Posterior vena cava (tissue), 2 donors: ENCODE measurements at regions not wholly inside any gene's neighbourhood (a gene's known extent, or its start where the extent isn't known, plus 50 kb on each side); places are given as distances from the start of the nearest gene placed in this dataset.
"Not testable (repeated sequence)": the region's sequence is repeated elsewhere in the genome, so short reads cannot be mapped to it uniquely, and the experiment has no call there.

Source experiments
- DNase-seq: peaks from one replicate; pipeline ENCODE4 v3.0.0-alpha.2; 2020; ENCODE audit warnings: low spot score
- intact Hi-C, 2 donors: fragments of 100-400 bp; cut with DNase I; formaldehyde crosslinking; loops; one replicate each; pipeline versions ENCODE4 v1.14.1 to v1.14.2; 2022 to 2023
- donor health status: DM: yes; HTN: yes; CAD: no.
- donor health status: DM: yes; HTN: yes; CAD: no.

DNA sequence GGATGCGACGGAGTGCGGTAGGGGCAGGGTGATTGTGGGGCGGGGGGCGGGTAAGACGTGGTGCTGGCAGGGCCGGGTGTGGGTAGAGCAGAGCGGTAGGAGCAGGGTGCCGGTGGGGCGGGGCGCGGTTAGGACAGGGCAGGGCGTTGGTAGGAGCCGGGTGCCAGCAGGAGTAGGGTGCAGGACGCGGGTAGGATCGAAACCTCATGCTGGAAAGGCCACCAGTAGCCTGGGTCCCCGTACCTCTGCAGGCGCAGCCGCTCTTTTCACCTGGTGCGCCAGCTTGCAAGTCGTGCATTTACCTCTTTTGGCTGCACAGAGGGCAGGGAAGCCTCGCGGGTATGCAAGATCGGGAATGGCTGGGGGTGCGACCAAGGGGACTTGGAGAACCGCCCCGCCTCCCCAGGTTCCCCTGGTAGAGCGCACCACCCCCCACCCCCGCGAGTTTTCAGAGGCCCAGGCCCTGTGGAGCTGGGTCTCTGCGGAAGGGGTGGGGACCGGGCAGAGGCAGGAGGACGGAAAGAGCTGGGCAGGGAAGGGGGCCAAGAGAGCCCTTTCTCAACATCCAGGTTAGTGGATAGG, 104.8 kb upstream of the SIMC1 start:
- intact Hi-C loops: no loop called here
- DNase-seq: no peak

DNA sequence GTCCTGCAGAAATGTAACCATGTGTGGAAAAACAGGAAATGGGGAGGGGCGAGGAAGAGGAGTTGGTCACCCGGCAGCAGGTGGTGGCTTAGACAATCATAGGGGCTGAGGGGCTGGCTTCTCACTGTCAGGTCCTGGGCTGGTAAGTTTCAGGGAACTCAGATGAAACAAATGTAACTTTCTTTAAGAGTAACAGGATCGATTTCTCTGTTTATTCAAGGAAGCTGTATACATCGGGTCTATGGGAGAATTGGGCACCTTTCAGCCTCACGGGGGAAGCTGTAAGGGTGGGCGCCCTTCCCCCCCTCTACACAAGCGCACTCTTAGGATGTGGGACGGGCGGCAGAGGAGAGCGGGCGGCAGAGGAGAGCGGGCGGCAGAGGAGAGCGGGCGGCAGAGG, 104.3 kb upstream of the SIMC1 start:
- intact Hi-C loops: no loop called here
- DNase-seq: no peak

DNA sequence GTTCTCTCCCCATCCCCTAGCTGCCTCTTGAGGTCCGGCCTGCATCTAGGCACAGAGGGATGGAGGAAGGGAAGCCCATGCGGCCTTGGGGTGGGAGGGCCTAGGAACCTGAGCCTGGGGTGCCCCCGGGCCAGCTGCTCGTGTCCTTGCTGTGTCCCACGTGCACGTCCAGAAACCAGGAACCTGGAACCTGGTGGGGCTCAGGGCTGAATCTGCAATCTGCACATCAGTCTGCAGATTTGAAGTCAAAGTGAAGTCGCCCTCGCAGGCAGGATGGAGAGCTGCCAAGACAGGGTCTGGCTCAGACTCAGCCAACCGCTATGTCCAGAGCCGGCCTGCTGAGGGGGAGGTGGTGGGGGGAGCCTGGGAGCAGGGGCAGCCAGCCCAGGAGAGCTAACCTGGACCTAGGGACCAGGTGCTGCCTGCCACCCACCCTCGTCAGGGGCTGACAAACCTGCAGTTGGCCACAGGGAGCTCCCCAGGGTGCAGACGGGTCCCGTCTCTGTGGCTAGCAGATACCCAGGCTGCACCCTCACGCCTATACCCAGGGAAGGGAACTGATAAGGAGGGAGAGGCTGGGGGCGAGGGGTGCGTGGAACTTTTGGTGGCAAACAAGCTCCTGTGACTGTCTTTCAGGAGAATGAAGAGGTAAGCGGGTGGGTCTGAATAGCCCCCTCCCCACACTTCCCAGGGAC, 103.5 kb upstream of the SIMC1 start:
- intact Hi-C loops: no loop called here
- DNase-seq: no peak

DNA sequence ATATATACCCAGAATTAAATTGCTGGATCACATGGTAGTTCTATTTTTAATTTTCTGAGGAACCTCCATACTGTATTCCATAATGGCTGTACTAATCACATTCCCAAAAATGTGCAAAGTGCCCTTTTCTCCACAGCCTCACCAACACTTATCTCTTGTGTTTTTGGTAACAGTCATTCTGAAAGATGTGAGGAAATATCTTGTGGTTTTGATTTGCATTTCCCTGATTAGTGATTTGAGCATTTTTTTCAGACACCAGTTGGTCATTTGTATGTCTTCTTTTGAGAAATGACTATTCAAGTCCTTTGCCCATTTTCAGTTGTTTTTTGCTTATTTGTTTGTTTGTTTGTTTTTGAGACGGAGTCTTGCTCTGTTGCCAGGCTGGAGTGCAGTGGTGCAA, 98.1 kb upstream of the SIMC1 start:
- DNase-seq, intact Hi-C loops: not testable (repeated sequence)

DNA sequence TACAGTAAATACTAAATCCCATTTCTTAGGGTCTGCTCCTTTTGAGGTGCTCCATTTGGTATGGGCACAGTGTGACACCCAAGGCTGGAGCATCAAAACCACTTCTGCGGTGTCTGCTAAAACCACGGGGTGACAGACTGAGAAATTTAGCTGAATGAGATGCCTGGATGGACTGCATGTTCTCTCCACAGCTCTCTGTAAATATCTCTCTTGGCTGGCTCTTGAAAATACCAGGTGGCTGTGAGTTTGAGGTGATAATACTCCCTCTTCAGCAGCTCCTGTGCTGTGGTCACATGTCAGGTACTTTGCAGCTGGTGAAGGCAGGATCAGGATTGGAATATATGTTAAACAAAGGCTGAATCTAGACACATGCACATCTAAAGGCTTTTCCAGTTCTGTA, 93.7 kb upstream of the SIMC1 start:
- intact Hi-C loops: no loop called here
- DNase-seq: no peak

DNA sequence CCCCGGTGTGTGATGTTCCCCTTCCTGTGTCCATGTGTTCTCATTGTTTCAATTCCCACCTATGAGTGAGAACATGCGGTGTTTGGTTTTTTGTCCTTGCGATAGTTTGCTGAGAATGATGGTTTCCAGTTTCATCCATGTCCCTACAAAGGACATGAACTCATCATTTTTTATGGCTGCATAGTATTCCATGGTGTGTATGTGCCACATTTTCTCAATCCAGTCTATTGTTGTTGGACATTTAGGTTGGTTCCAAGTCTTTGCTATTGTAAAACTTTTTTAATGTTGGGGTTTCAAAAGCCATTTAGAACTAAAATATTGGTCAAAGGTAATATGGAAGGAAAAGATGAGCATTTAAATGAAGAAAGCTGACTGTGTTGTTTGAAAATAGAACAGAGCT, 88.3 kb upstream of the SIMC1 start:
- intact Hi-C loops: loop anchor here in 1 of 2 donors (5.0 kb wide), 1 partner anchor 1738 kb away; no protein-coding TSS in a partner anchor

DNA sequence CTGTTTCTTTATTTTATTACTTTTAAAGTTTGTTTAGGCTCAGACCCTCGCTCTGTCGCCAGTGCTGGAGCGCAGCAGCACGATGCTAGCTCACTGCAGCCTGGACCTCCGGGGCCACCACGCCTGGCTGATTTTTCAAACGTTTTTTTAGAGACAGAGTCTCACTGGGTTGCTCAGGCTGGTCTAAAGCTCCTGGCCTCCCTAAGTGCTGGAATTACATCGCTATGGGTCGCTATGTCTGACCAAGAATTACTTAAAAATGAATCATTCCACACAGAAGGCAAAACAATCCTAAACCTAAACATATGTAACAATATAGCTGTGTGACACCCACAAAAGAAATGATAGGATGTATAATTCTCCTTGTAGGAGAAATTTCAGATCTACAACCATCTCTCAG, 86.9 kb upstream of the SIMC1 start:
- no peak for DNase-seq
- intact Hi-C loops: loop anchor here in 1 of 2 donors (1.0 to 5.0 kb wide), 2 partner anchors 28 to 1739 kb away; no protein-coding TSS in a partner anchor

More for the DNA sequence above, 88.3 kb upstream of the SIMC1 start:
- DNase-seq: not testable (repeated sequence)

DNA sequence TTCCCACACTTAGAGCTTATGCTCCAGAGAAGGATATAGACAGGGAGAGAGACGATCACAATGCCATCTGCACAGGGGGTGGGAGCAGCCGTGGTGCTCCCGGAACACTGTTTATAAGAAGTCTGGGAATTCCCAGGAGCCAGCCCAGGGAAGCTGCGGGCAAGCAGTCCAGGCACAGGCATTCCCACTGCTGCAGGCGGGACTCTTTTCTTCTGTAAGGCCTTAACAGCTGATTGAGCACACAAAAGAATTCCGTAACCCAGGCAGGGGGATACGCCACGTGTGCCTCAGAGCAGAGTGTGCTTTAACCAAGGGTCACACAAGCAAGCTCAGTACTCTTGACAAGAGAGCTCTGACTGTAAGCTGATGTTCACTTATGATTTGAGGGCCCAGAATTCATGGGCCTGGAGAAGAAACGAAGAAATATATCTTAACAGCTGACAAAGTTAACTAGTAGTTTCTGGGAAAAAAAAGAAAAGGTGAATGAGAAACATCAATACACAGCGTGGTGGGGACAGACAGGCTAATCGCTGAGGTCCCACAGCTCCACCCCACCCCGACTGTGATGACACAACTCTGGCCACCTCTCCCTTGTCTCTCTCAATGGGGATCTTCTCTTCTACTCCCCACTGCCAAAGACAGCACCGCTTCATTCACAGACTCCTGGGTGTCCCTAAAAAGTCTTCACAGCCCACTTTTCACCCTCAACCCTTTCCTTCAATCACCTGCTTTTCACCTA, 85.9 kb upstream of the SIMC1 start:
- no peak for DNase-seq
- intact Hi-C loops: loop anchor here in 1 of 2 donors (5.0 kb wide), 1 partner anchor 1740 kb away; no protein-coding TSS in a partner anchor

DNA sequence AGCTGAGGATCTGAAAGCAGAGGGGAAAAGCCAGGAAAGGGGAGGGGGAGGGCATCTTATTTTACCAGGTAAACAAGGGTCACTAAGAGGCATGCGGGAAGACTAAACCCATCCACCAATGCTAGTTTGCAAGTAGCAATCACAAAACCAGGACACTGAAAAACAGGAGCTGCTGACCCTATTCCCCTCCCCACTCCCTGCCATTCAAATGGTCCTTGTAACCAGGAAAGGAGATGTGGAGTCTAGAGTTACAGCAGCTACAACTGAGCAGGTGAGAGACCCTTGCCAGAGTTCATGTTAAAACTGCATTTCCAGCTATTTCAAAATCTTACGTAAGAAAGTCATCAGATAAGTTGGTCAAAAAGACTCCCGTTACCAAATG, 85.3 kb upstream of the SIMC1 start:
- no peak for DNase-seq
- intact Hi-C loops: loop anchor here in 1 of 2 donors (5.0 kb wide), 1 partner anchor 1741 kb away; no protein-coding TSS in a partner anchor

DNA sequence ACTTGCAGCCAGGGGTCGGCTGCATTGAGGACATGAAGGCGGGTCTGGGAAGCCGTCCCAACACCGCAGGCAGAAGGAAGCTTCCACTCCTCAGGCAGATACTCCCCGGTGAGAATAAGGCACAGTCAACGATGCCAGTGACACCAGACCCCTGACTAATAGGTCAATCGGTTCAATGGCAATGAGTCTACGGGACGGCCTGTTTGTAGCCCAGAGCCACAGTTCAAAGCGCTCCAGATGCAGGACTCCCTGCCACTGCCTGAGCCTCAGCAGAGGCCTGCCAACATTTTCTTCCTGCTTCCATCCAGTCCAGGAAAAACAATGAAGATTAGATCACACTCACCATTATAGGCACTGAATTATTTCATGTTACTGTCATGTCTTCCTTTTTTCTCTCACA, 84.5 kb upstream of the SIMC1 start:
- intact Hi-C loops: loop anchor here in 1 of 2 donors (5.0 kb wide), 1 partner anchor 1741 kb away; no protein-coding TSS in a partner anchor
- no peak for DNase-seq

DNA sequence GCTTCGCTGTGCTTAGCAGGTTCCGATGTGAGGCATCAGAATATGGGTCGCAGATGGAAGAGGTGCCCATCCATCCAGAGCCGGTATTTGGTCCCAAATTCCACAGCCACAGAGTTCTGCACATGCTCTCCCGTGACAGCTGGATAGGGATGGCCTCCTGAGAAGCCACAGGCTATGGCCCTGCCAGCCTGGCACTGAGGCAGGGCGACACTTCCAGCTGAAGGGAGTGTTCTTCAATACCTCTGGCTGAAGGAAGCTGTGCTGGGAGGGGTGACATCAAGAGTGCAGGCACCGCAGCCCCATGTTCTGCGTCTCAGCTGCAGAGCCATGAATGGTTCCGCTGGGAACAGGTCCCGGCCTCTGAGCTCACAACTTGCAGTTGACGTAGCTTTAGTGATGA, 83.4 kb upstream of the SIMC1 start:
- intact Hi-C loops: loop anchor here in 1 of 2 donors (5.0 kb wide), 1 partner anchor 1743 kb away; no protein-coding TSS in a partner anchor

DNA sequence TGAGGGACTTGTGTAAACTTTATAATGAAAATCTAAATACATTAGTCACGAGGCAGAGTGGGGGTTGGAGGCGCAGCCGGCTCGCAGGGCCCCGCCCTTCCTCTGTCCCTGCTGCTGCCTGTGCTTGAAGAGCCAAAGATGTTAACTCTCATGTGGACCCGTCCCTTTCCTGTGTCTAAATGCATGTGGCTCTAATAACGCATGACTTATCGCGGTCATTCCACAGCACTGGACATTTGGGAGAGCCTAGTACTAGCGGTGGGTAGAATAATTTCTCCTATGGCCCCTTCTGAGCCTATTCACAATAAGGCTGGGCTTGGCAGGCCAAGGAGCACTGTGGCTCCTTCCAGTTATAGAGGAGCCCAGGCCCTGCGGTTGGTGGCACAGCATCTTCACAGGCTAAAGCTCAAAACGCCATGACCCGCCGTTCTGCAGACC, 82.3 kb upstream of the SIMC1 start:
- intact Hi-C loops: no loop called here
- no peak for DNase-seq

More for the DNA sequence above, 83.4 kb upstream of the SIMC1 start:
- no peak for DNase-seq

DNA sequence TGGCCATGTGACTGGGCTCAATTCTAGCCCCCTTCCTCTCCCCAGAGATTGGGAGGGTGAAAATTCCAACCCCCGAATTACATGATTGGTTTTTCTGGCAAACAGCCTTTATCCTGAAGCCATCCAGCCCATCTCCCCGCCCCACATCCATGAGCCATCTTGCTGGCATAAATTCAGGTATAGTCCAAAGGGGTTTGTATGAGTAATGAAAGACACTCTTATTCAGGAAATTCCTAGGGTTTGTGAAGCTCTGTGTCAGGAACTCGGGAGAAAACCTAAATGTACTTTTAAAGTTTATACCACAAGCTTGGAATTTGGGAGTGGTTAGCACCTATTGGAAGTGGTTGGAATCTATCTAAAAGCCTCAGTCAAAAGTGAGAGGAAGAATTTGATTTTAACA, 80.6 kb upstream of the SIMC1 start:
- intact Hi-C loops: no loop called here

DNA sequence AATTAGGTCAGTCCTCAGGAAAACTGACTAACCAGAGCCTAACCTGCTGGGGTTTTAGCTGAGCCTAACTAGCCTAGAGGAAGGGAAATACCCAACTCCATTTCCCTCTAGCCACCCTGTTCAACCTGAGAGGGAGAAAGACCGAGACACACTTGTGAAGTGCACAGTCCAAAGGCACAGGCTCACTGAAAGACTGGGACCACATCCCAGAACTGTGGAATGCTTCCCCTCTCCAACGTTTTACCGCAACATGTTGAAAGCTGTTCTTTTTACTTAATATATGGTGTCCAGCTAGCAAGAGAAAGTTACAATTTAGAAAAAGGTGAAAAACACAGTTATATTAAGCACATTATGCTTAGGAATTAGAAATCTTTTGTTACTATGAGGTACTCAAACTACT, 76.8 kb upstream of the SIMC1 start:
- DNase-seq: no peak
- intact Hi-C loops: no loop called here

More for the DNA sequence above, 80.6 kb upstream of the SIMC1 start:
- no peak for DNase-seq

DNA sequence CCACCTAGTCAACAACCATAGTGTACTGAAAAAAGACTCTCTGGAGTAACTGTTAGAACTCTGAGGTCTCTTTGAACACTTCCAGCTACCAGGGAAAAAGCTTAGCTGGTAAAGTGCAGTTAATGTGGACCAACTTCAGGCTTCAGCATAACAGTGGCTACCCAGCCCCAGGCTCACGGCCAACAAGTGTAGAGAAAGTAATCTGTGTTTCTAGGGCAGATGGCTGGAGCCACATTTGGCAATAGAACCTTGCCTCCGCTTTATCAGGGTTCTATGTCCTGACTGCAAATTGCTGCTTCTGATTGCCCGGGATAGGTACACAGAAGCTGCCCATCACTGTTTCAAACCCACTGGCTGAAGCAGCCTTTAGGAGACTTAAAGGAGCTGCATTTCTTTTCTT, 76.0 kb upstream of the SIMC1 start:
- DNase-seq: no peak
- intact Hi-C loops: no loop called here

DNA sequence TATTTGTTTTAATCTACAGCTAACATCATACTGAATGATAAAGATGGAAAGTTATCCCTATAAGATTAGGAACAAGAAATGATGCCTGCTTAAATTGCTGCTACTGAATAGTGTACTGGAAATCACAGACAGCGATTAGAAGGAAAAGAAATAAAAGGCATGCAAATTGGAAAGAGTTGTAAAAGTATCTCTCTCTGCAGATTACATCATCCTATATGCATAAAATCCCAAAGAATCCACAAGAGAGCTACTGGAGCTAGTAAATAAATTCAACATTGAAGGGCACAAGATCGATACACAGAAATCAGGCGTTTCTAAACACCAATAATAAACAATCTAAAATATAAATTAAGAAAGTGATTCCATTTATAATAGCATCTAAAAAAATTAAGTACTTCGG, 75.3 kb upstream of the SIMC1 start:
- no peak for DNase-seq
- intact Hi-C loops: no loop called here

DNA sequence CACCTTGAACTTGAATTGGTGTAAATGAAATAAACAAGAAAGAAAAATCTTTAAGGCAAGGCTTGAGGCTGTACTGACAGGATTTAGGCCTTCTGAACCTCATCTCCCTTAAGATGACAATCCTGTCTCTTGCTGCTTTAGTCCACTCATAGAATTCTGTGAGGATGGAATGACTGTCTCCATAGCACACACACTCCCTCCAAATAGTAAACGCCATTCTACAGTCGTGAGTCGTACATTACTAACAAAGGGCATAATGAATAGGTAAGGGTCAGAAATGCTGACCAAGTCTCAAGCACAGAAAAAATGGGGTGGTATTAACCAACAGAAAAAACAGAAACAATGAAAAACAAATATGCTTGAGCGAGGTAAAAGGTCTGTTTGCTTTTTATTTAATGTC, 71.8 kb upstream of the SIMC1 start:
- intact Hi-C loops: no loop called here
- DNase-seq: no peak

DNA sequence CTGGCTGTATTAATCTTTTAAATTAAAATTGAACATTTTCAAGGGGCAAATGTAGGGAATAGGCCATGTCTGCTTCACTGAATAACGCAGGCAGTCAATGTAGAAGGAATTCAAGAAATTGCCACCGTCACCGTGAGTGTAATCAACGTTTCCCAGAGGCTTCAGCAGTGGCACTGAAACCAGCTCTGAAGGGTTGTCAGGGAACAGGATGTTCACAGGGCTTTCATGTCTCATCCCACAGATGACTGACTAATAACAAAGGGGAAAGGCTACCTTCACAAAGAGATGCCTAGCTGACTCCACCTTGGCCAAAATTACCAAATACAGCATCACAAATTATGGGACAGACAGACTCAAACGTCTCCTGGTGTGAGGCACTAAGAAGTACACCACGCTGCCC, 70.4 kb upstream of the SIMC1 start:
- no peak for DNase-seq
- intact Hi-C loops: no loop called here

DNA sequence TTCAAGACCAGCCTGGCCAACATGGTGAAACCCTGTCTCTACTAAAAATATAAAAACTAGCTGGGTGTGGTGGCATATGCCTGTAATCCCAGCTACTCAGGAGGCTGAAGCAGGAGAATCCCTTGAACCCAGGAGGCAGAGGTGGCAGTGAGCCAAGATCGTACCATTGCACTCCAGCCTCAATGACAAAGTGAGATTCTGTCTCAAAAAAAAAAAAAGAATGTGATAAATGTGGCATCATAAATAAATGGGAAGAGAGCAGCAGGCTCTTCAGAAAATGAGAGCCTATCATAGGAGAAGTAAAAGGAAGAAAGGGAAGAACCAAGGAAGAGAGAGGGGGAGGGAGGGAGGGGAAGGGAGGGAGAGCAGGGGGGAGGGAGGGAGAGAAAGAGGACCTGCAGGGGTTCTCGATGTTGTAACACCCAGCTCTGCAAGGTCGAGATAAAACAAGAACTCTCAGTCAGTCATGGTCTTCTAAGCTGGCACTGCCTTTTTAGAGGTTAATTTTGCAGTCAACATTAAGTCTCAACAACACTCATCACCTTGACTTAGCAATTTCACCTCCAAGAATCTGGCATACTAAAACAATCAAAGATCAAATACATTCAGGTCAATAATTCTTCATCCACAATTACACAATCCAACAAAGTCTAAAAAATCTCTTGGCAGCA, 68.7 kb upstream of the SIMC1 start:
- intact Hi-C loops: no loop called here
- no peak for DNase-seq

DNA sequence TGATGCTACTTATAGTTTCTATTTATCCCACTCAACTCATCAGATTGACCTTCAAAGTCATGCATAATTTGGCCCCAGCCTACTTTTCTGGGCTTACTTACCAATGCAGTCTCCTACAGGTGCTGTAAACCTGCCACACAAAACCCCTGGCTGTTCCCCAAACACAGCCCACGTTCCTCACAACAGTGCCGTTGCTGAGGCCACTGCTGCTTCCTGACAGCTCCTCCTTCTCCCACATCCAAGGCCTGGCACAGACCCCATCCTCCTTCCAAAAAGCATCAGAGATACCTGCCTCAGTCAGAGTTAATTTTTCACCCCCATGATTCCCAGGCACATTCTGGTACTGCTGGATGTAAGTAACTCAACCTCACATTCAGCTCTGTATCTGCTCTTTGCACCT, 68.1 kb upstream of the SIMC1 start:
- no peak for DNase-seq
- intact Hi-C loops: no loop called here
